GM12873 (cell line): ENCODE measurements at regions not wholly inside any gene's neighbourhood (a gene's known extent, or its start where the extent isn't known, plus 50 kb on each side); places are given as distances from the start of the nearest gene placed in this dataset.

Source experiments
- TF ChIP-seq, protein P1 (sequence below): IDR thresholded peaks from 2 replicates; pipeline ENCODE4 v1.5.1; 2012; ENCODE audit warnings: low read depth, mild to moderate bottlenecking, moderate library complexity, low read length, control low read depth; ENCODE audit not compliant: insufficient read depth; ENCODE audit errors: missing control alignments

DNA sequence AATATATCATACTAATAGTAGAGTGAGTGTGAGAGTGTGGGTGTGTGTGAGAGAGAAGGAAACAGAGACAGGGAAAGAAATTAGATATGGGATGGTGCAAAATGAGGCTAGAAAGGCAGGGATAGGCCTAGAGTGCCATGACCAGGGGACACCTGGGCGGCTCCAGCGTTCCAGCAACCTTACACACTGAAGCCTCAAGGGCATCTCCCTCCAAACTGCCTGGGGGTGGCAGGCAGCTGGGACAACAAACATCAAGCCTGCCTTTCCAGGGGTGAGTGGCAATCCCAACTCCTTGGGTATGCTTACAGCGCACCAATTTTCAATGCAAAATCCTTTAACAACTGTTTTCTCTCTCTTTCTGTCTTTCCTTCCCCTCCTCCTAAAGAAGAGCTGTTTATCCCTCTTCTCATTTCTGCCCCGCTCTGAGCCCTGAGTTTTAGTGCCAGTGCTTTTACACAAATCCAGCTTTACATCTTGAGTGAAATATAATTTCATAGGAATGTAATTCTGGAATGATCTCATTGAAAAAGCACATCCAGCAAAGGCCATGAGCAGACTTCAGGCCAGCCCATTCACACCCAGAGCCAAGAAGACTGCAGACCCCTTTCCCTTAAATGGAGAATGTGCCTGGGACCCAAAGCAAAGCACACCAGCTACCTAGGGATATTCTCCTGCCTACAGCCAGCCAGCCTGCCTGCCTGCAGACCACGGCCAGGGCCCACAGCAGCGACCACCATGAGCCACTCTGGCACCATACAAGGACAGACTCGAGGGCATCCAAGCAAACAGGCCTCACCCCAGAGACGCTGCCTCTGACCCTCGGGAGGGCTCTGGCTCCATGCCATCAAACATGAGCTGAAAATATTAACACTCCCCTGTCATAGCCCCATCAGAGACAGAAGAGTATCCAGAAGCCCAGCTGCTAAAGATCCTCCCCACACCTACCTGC lies 90.3 kb downstream of the RPL27A start:
- TF ChIP-seq, protein P1, sequence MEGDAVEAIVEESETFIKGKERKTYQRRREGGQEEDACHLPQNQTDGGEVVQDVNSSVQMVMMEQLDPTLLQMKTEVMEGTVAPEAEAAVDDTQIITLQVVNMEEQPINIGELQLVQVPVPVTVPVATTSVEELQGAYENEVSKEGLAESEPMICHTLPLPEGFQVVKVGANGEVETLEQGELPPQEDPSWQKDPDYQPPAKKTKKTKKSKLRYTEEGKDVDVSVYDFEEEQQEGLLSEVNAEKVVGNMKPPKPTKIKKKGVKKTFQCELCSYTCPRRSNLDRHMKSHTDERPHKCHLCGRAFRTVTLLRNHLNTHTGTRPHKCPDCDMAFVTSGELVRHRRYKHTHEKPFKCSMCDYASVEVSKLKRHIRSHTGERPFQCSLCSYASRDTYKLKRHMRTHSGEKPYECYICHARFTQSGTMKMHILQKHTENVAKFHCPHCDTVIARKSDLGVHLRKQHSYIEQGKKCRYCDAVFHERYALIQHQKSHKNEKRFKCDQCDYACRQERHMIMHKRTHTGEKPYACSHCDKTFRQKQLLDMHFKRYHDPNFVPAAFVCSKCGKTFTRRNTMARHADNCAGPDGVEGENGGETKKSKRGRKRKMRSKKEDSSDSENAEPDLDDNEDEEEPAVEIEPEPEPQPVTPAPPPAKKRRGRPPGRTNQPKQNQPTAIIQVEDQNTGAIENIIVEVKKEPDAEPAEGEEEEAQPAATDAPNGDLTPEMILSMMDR: no peak

DNA sequence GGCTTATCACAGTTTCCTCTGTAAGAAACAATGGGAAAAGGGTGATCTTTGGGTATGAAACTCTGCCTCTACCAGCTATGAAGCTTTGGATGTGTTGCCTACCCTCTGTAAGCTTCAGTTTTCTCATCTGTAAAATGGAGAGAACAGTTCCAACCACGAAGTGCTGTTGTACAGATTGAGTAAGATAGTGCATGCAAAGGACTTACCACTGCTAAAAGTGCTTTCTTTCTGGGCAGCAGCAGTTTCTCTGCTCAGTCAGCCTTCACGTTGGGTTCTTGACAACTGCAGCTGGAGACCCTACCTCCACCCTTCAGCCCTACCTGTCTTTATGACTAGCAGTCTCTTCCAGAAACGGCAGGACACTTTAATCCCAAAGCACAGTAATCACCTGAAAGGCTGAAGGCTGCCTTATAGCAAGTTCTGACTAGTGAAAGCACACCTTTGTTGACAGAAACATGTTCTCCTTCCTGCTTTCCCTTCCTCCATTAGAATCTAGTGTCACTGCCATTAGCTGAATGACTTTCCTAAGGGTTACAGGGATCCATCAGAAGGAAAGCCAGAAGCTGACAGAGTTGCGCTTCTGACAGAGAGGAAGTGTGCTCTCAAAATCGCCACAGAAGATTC lies 91.4 kb downstream of the RPL27A start:
- TF ChIP-seq, protein P1: no peak

DNA sequence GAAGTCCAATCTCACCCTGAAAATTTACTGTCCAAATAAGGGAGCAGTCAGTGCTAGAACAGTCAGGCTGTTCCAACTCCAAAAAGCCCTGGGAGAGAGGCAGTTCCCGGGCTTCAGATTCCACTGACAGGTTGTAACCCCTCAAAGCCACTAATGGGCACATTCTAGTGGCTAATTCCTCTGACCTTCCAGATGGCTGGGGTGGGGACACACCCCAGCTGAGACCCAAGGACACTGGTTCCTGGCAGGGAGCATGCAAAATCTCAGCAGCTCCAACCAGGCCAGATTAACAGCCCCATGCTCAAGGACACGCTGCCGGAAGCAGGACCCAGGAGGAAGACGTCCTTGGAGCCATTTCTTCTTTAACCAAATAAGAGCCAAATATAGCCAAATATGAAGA lies 92.7 kb downstream of the RPL27A start:
- TF ChIP-seq, protein P1: no peak

DNA sequence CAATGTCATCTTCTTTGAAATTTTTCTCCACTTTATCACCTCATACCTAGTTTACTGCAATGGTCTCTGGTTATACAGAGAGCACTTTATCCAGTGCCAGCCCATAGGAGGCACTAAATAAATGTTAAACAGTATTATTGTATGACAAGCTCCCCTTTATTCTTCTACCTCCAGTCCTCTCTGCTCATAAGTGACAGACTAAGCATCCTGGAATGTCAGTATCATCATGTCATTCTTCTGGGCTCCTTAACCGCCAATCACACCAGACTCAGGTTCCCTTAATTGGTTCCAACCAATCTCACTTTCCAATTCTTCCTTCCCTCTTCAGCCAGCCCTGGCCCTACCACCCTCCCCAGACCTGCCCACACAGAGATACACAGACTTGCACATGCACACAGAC lies 93.1 kb downstream of the RPL27A start:
- TF ChIP-seq, protein P1: no peak

DNA sequence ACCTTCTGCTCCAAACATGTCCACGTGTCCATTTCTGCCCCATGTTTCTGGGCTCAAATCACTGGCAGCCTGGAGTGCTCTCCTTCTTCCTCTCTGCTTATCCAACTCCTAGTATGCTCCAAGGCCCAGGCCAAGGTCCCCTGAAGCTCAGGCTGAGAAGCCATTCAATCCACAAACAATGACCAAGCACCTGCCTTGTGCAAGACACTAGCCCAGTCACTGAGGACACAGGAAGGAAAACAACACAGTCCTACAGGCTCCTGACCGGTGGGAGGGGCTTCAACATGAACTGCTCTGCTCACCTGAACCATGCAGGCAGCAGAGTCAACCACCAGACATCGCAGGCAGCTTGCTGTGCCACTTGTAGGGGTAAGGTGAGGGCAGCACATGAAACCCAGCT lies 93.6 kb downstream of the RPL27A start:
- TF ChIP-seq, protein P1: no peak

DNA sequence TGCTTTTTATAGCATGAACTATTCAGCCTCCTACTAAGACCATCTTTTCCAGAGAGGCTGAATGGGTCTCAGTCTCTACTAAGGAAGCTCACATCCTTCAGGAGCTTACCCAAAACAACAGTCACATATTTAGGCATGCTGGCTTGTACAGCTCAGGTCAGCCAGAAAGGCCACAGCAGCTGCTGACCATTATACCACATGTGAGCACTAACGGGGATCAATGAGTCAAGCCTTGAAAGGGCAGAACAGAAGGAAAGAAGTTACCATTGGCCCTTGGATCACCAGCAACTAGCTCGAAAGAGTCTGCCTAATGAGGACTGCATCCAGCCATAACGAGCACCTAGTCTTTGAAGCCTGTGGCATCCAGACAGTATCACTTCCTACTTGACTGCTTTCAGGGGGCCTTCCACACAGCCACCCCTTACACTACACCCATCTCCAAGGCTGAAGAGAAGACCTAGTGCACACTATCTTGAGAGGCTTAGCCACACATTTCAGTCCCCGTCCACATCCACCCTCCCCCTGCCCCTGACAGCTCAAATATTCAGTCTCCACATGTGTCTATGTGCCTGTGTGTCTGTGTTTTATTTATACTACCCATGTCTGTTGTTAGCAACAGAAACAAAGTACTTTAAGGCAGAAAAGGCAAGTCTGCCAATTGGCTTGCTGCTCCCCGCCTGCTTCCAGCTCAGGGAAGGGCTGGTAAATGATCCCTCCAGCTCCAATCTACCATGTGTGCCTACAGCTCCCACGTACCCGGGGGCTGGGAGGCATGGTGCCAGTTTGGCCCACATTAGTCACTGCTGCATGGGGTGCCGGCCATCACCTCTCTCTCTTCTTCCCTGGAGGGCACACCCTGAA lies 95.5 kb downstream of the RPL27A start:
- TF ChIP-seq, protein P1: no peak

DNA sequence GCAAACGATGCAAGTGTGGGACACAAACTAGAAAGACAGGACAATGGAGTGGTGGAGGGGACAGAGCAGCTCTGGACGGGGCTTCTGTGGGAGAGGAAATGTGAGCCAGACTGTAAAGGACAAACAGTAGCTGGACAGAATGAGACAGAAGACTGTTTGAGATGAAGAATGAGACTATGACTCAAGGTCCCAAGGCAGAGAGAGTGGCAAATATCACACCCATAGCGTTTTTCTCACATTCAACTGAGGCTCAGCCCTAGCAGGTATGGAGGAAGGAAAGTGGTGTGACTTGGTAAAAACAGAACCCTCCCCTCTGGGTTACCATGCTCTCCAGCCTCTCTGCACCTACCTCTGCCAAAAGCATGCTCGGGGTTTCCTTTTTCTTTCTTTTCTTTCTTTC lies 96.5 kb downstream of the RPL27A start:
- TF ChIP-seq, protein P1: no peak
